GM18861 (cell line): ENCODE measurements at regions not wholly inside any gene's neighbourhood (a gene's known extent, or its start where the extent isn't known, plus 50 kb on each side); places are given as distances from the start of the nearest gene placed in this dataset.
"Not testable (repeated sequence)": the region's sequence is repeated elsewhere in the genome, so short reads cannot be mapped to it uniquely, and the experiment has no call there.

Experiments used
- ATAC-seq: cut with Tn5 transposase; IDR thresholded peaks from one replicate; pipeline ENCODE4 v1.9.1; 2021; ENCODE audit not compliant: unreplicated experiment

DNA sequence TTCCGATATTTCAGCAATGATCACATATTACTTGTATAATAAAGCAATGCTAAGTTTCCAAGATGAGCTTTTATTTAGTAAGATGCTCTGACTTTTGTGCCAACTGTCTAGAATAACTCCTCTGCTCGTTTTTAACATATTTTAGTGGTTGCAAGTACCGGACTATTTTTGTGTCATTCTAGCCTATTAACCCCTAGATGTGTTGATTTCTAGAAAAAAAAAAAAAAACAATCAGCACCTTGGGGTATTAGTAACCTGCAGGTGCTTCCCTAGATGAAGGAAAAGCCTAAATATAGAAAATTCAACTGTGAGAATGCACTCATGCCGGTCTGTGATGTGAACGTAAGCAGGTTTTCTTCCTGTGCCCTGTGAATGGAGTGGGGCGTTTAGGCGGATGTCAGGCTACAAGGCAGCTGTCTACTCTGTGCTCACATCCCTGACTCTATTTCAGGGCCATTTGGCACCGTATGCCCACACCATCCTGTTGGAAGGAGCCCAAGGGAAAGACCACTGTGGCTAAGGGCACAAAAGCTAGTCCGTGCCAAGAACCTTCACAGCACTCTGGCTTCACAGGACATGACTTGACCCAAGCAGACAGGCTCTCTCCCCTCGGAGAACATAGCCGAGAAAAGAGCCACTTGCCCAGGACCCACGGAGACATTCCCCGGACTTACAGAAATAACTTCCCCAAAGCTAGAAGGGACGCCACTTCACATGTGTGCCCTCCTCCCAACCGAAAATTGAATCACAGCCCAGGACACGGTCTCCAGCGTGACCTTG is 60.9 kb upstream of the AGAP1 start:
- no peak for ATAC-seq

DNA sequence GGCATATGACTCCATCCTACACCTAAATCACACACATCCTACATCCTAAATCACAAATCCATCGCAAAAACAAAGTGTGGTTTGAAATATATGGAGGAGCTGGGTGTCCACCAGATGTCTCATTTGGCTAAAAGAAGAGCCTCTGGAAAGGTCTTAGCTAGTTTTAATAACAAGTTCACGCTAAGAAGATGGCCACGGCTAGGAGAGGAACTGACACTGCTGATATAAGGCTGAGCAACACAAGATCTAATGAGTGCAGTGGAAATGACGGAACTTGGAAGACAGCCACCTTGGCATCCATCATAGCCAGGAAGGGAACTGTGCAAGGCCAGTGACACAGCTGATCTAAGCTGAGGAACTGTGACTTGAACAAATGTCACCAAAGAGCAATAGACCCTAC is 60.0 kb upstream of the AGAP1 start:
- ATAC-seq, result no peak

DNA sequence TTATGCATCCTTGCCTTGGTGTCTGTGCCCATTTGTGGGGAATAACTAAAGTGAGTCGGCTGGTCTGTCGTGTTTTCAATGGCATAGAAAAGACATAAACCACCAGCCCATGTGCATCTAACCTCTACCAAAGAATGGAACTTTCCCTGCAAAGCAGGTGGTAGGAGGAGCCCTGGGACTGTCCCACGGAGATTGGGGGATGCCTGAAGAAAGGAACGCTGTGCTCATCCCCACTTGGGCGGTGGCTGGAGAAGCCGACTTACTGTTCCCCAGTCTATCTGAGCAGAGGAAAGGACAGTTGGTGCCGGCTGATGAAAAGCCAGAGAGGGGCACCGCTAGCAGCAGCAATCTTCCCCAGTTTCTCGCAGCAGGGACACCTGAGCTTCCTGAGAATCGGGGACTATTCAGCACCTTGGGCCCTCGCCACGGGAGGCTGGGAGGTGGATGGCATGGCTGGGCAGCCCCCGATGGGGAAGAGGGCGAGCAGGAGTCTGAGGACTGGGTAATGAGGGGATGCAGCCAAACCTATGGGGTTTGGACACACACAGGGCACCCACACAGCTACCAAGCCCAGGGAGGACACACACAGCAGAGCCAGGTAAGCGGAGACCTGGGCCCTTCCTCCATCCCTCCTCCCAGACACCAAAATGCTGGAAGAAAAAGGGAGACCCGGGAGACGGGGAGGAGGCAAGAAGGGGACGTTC is 53.7 kb upstream of the AGAP1 start:
- ATAC-seq, result no peak

DNA sequence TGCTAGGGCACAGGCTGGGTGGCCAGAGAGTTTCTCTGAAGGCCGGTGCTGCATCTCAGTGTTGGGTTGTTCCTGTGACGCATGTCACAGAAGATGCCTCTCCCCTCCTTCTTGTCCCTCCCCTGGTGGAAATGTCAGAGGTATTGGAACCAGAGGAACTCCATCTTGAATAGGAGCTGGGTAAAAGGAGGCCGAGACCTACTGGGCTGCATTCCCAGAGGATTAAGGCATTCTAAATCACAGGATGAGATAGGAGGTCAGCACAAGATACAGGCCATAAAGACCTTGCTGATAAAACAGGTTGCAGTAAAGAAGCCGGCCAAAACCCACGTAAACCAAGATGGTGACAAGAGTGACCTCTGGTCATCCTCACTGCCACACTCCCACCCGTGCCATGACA is 50.3 kb upstream of the AGAP1 start:
- ATAC-seq, result not testable (repeated sequence)
